Left forelimb (tissue), 1 donor: ENCODE measurements at regions not wholly inside any gene's neighbourhood (a gene's known extent, or its start where the extent isn't known, plus 50 kb on each side); places are given as distances from the start of the nearest gene placed in this dataset.

ENCODE experiments used
- DNase-seq: peaks from one replicate; pipeline ENCODE4 v3.0.0-alpha.2; 2018; ENCODE audit warnings: low spot score

- no peak for DNase-seq
Measured at GRCh38 chr13:107205318-107206104, 637.6 kb upstream of the ARGLU1 start.

GRCh38 chr13:107203146-107203847, 635.4 kb upstream of the ARGLU1 start:
- no peak for DNase-seq

- DNase-seq = no peak
Measured at GRCh38 chr13:107202371-107203023, 634.6 kb upstream of the ARGLU1 start.

GRCh38 chr13:107200491-107200890, 632.6 kb upstream of the ARGLU1 start:
- no peak for DNase-seq

GRCh38 chr13:107192289-107192688, 624.4 kb upstream of the ARGLU1 start:
- DNase-seq = no peak

GRCh38 chr13:107190065-107190464, 622.1 kb upstream of the ARGLU1 start:
- no peak for DNase-seq

- DNase-seq = no peak
Measured at GRCh38 chr13:107185889-107186288, 618.0 kb upstream of the ARGLU1 start.

- DNase-seq = no peak
Measured at GRCh38 chr13:107170270-107170931, 602.5 kb upstream of the ARGLU1 start.

GRCh38 chr13:107157271-107157670, 589.3 kb upstream of the ARGLU1 start:
- DNase-seq = no peak

- DNase-seq = no peak
Measured at GRCh38 chr13:107144432-107144831, 576.5 kb upstream of the ARGLU1 start.

GRCh38 chr13:107141767-107142166, 573.8 kb upstream of the ARGLU1 start:
- no peak for DNase-seq

- DNase-seq = no peak
Measured at GRCh38 chr13:107139006-107139405, 571.1 kb upstream of the ARGLU1 start.

- DNase-seq = no peak
Measured at GRCh38 chr13:107138486-107138885, 570.5 kb upstream of the ARGLU1 start.

GRCh38 chr13:107133950-107134349, 566.0 kb upstream of the ARGLU1 start:
- DNase-seq = no peak

GRCh38 chr13:107130566-107130965, 562.6 kb upstream of the ARGLU1 start:
- DNase-seq = no peak

- no peak for DNase-seq
Measured at GRCh38 chr13:107124730-107125129, 556.8 kb upstream of the ARGLU1 start.

GRCh38 chr13:107124129-107124718, 556.3 kb upstream of the ARGLU1 start:
- DNase-seq = no peak

GRCh38 chr13:107121793-107122192, 553.9 kb upstream of the ARGLU1 start:
- DNase-seq = no peak

GRCh38 chr13:107119989-107120881, 552.3 kb upstream of the ARGLU1 start:
- DNase-seq = no peak

- no peak for DNase-seq
Measured at GRCh38 chr13:107118506-107118905, 550.6 kb upstream of the ARGLU1 start.
